ENCODE measurements at regions not wholly inside any gene's neighbourhood (a gene's known extent, or its start where the extent isn't known, plus 50 kb on each side); places are given as distances from the start of the nearest gene placed in this dataset.
"Not testable (repeated sequence)": the region's sequence is repeated elsewhere in the genome, so short reads cannot be mapped to it uniquely, and the experiment has no call there.

DNA sequence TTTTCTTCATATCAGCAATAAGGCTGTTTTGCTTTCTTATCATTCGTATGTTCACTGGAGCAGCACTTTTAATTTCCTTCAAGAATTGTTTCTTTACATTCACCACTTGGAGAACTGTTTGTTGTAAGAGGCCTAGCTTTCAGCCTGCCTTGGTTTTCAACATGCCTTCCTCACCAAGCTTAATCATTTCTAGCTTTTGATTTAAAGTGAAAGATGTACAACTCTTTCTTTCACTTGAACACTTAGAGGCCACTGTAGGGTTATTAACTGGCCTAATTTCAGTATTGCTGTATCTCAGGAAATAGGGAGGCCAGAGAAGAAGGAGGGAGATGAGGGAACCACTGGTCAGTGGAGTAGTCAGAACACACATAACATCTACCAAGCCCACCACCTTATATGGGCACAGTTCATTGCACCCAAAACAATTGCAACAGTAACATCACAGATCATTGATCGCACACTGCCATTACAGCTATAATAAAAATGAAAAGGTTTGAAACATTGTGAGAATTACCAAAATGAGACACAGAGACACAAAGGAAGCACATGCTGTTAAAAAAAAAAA, 181.4 kb upstream of the TUBA3C start:
- DNase-seq (ENCODE audit: low spot score) = no peak
- TF ChIP-seq, protein P1, sequence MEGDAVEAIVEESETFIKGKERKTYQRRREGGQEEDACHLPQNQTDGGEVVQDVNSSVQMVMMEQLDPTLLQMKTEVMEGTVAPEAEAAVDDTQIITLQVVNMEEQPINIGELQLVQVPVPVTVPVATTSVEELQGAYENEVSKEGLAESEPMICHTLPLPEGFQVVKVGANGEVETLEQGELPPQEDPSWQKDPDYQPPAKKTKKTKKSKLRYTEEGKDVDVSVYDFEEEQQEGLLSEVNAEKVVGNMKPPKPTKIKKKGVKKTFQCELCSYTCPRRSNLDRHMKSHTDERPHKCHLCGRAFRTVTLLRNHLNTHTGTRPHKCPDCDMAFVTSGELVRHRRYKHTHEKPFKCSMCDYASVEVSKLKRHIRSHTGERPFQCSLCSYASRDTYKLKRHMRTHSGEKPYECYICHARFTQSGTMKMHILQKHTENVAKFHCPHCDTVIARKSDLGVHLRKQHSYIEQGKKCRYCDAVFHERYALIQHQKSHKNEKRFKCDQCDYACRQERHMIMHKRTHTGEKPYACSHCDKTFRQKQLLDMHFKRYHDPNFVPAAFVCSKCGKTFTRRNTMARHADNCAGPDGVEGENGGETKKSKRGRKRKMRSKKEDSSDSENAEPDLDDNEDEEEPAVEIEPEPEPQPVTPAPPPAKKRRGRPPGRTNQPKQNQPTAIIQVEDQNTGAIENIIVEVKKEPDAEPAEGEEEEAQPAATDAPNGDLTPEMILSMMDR (IDR thresholded peaks at IDR 0.05; ENCODE audit: borderline replicate concordance, control extremely low read depth, extremely low read depth, insufficient read depth, missing control alignments) = no peak
- in situ Hi-C loops (cut with MboI; ENCODE audit: low sequenced_read_pairs, unreplicated experiment) = loop anchor here (25.0 kb wide), 1 partner anchor 101 kb away; no protein-coding TSS in a partner anchor

DNA sequence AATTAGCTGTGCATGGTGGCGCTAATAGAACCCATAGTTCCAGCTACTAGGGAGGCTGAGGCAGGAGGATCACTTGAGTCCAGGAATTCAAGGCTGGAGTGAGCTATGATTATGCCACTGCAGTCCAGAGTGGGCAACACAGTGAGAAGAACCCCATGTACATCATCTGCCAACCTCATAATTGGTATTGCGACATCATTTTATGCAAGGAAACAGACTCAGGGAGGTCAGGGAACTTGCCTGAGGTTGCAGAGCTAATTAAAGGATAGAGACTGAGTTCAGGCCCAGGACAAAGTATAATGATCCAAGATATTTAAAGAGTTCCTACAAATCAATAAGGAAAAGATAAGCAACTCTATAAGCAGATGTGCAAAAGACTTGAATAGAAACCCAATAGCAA, 178.1 kb upstream of the TUBA3C start:
- not testable (repeated sequence) for DNase-seq (ENCODE audit: low spot score)

DNA sequence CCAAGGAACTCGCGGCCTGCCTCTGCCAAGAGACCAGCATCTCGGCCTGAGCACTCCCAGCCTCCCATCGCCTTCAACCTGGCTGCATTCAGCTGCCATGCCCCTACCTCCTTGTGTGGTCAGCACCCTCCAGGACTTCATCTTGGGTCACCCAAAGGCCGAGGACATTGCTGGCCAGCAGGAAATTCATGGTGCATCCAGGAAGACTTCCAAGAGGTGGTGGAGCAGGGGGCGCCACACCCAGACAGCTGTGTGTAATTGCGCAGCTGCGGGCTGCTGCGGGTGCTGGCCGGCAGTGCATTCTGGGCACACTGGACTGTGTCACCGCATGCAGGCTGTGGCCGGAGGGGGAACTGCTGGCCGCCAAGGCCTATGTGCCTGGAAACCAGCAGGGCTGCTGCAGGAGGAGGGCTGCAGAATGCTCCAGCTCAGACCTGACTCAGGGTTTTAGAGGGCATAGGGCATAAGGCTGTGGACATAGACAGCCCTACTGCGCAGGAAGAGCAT, 164.3 kb upstream of the TUBA3C start:
- TF ChIP-seq, protein P1 (IDR thresholded peaks at IDR 0.05; ENCODE audit: borderline replicate concordance, control extremely low read depth, extremely low read depth, insufficient read depth, missing control alignments) = no peak
- in situ Hi-C loops (cut with MboI; ENCODE audit: low sequenced_read_pairs, unreplicated experiment) = no loop called here
- no peak for DNase-seq (ENCODE audit: low spot score)

More for the DNA sequence above, 178.1 kb upstream of the TUBA3C start:
- in situ Hi-C loops (cut with MboI; ENCODE audit: low sequenced_read_pairs, unreplicated experiment) = loop anchor here (25.0 kb wide), 1 partner anchor 97 kb away; no protein-coding TSS in a partner anchor

DNA sequence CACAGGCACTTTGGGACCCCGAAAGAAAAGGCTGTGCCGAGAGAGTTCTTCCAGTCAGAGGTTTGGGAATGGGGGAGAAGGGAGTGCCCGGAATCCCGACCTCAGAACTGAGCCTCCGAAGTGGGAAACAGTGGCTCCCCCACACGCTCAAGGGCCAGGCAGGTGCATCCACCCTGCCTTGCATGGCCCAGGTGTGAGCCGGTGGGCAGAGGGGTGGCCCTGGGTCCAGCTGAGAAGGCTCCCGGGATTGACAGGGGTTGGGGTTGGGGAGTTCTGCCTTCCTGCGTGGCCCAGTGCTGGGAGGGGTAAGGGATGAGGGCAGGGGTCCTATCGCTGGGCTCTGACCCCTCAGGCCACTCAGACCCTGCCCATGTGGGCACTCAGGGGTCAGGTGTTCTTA, 163.5 kb upstream of the TUBA3C start:
- TF ChIP-seq, protein P1 (IDR thresholded peaks at IDR 0.05; ENCODE audit: borderline replicate concordance, control extremely low read depth, extremely low read depth, insufficient read depth, missing control alignments) = no peak
- peak; percentile 7 for DNase-seq (ENCODE audit: low spot score)
- in situ Hi-C loops (cut with MboI; ENCODE audit: low sequenced_read_pairs, unreplicated experiment) = no loop called here

DNA sequence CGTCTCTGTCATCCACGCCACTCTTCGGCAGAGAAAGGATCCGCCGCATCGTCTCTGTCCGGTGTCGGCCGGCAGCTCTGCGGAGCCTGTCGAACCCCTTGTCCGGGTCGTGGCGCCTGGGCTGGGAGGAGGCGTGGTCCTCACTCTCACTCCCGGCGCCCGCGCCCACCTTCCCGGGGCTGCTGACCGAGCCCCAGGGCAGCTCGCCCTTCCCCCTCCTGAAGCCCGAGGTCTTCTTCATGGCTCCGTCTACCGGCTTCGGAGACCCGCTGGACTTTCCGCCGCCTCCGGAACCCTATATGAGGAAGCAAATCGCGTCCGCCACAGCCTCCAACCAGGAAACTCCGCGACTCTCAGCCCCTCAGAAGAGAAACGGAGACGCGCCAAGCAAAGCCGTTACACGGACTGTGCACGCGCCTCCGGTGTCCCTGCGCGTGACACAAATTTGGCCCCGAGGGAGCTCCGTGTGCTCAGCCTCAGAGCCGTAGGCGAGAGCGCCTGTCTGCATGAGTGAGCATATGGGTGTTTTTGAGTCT, 163.0 kb upstream of the TUBA3C start:
- in situ Hi-C loops (cut with MboI; ENCODE audit: low sequenced_read_pairs, unreplicated experiment); DNase-seq (ENCODE audit: low spot score): not testable (repeated sequence)

DNA sequence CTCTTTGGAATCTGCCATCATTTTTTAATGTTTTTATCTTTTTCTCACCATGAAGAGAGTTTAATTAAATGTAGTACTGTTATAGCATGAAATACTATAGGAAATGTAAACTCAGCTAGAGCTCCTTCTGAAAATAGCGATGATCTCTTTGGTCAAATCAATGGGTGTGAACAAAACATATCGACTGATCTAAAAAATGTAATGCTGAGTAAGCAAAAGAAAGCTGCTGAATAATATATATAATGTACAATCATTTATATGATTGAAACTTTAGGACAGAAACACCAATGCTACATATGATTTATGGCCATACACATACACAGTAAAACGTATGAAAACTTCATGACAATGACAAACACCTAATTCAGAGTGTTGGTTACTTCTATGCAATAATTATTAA, 150.8 kb upstream of the TUBA3C start:
- in situ Hi-C loops (cut with MboI; ENCODE audit: low sequenced_read_pairs, unreplicated experiment) = no loop called here
- TF ChIP-seq, protein P1 (IDR thresholded peaks at IDR 0.05; ENCODE audit: borderline replicate concordance, control extremely low read depth, extremely low read depth, insufficient read depth, missing control alignments) = no peak
- DNase-seq (ENCODE audit: low spot score) = no peak

DNA sequence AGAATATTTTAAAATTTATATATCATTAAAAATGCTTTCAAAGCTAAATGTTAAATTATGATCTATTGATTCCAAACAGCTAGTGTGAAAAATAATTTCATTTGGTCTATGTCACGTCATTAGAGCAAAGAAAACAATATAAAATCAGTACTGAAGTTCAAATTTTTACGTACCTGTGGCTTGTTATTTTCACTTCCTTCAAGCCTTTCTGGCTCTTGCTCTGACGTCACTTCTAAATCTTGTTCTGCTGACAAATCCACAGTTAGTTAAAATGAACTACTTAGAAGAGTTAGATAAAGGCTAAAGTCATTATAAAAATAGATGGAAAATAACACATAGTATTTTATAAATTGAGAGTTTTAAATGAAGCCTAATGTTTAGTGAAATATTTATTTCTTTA, 147.7 kb upstream of the TUBA3C start:
- TF ChIP-seq, protein P1 (IDR thresholded peaks at IDR 0.05; ENCODE audit: borderline replicate concordance, control extremely low read depth, extremely low read depth, insufficient read depth, missing control alignments) = no peak
- in situ Hi-C loops (cut with MboI; ENCODE audit: low sequenced_read_pairs, unreplicated experiment) = no loop called here
- DNase-seq (ENCODE audit: low spot score) = no peak

Measured in GM13976 (cell line).